H1 (cell line): ENCODE measurements at regions not wholly inside any gene's neighbourhood (a gene's known extent, or its start where the extent isn't known, plus 50 kb on each side); places are given as distances from the start of the nearest gene placed in this dataset.

Source experiments
- CTCF ChIA-PET: fragments of 300-600 bp; sonication (Branson Sonifier 250); formaldehyde crosslinking; loops from one replicate; lab custom pipeline; 2021; ENCODE audit not compliant: partially characterized antibody; lab: Charles Lee
- POLR2A ChIA-PET: fragments of 300-600 bp; sonication (Branson Sonifier 250); formaldehyde crosslinking; loops from one replicate; lab custom pipeline; 2021; ENCODE audit warnings: inconsistent platforms; ENCODE audit not compliant: partially characterized antibody; lab: Charles Lee
- DNase-seq, 2 experiments: peaks; one replicate each; pipeline versions ENCODE4 v3.0.0 to v3.0.0-alpha.2; 2010 to 2022; ENCODE audit warnings: low spot score in 2 of 2, low read depth in 1 of 2, mixed read lengths in 1 of 2
- FAIRE-seq: peaks from 2 replicates; lab custom pipeline; 2011; peaks lifted over from hg19 to GRCh38; lab: Jason Lieb, UNC
- H2AFZ ChIP-seq: 2 replicates; pipeline ENCODE4 v1.8.1; 2012; ENCODE audit warnings: low read length, inconsistent platforms
- H2AK5ac ChIP-seq: 2 replicates; pipeline ENCODE4 v1.6.1; 2013; ENCODE audit warnings: low read depth, low read length
- H2BK120ac ChIP-seq: replicated peaks from 2 replicates; pipeline ENCODE3; 2013; ENCODE audit warnings: low read depth, low read length, inconsistent platforms
- H2BK12ac ChIP-seq: 2 replicates; pipeline ENCODE4 v1.6.1; 2013; ENCODE audit warnings: low read depth, low read length
- H2BK15ac ChIP-seq: 2 replicates; pipeline ENCODE4 v1.6.1; 2013; ENCODE audit warnings: low read length
- H2BK20ac ChIP-seq: 2 replicates; pipeline ENCODE4 v1.6.1; 2013; ENCODE audit warnings: low read length
- H2BK5ac ChIP-seq: 2 replicates; pipeline ENCODE4 v1.6.1; 2013; ENCODE audit warnings: low read depth, low read length
- H3K14ac ChIP-seq: 2 replicates; pipeline ENCODE4 v1.6.1; 2013; ENCODE audit warnings: inconsistent platforms; ENCODE audit not compliant: insufficient read length
- H3K18ac ChIP-seq: 2 replicates; pipeline ENCODE4 v1.6.1; 2013; ENCODE audit warnings: low read length; ENCODE audit errors: extremely low read depth
- H3K23ac ChIP-seq: 2 replicates; pipeline ENCODE4 v1.6.1; 2013; ENCODE audit warnings: inconsistent platforms; ENCODE audit not compliant: insufficient read length
- H3K23me2 ChIP-seq: 2 replicates; pipeline ENCODE4 v1.6.1; 2013; ENCODE audit warnings: low read depth, low read length
- H3K27ac ChIP-seq: 2 replicates; pipeline ENCODE4 v1.6.1; 2011; ENCODE audit warnings: low read depth, low read length, inconsistent platforms
- H3K27me3 ChIP-seq, 4 experiments: replicated peaks in 1 of 4; 1 replicate in 1 of 4; 2 replicates in 3 of 4; pipeline versions ENCODE4 v1.6.1 to v1.8.1; 2011 to 2013; ENCODE audit warnings: low read length in 3 of 4, mild to moderate bottlenecking in 3 of 4, inconsistent platforms in 2 of 4, mixed read lengths in 2 of 4, moderate library complexity in 1 of 4; ENCODE audit not compliant: control insufficient read depth in 3 of 4, insufficient read depth in 3 of 4; ENCODE audit errors: extremely low read depth in 1 of 4
- H3K36me3 ChIP-seq, 4 experiments: 2 replicates each; pipeline versions ENCODE4 v1.6.1 to v1.8.1; 2011 to 2013; ENCODE audit warnings: mild to moderate bottlenecking in 4 of 4, low read length in 3 of 4, moderate library complexity in 2 of 4, control low read depth in 1 of 4, inconsistent platforms in 1 of 4; ENCODE audit not compliant: insufficient read depth in 4 of 4, control insufficient read depth in 2 of 4
- H3K4ac ChIP-seq: replicated peaks from 2 replicates; pipeline ENCODE3; 2013; ENCODE audit warnings: low read length, low read depth, mixed read lengths, inconsistent platforms; ENCODE audit not compliant: insufficient read length
- H3K4me1 ChIP-seq, 4 experiments: replicated peaks in 1 of 4; 1 replicate in 1 of 4; 2 replicates in 3 of 4; pipeline versions ENCODE4 v1.6.1 to v1.8.1; 2011 to 2013; ENCODE audit warnings: low read length in 3 of 4, inconsistent platforms in 2 of 4, mixed read lengths in 1 of 4; ENCODE audit not compliant: insufficient read depth in 4 of 4, control insufficient read depth in 3 of 4
- H3K4me2 ChIP-seq, 2 experiments: 2 replicates each; pipeline versions ENCODE4 v1.6.1 to v1.8.1; 2011 to 2013; ENCODE audit warnings: low read depth in 2 of 2, low read length in 2 of 2, control low read depth in 1 of 2, inconsistent platforms in 1 of 2, mild to moderate bottlenecking in 1 of 2; ENCODE audit not compliant: insufficient read depth in 1 of 2
- H3K4me3 ChIP-seq, 4 experiments: fragments of 200-600, 300-600 bp in 1 of 4; sonication (generic), shearing (Covaris generic), sonication (Bioruptor Twin) in 1 of 4; 2 replicates each; pipeline versions ENCODE4 v1.5.1 to v1.8.1; 2011 to 2016; ENCODE audit warnings: low read length in 4 of 4, low read depth in 3 of 4, control low read depth in 2 of 4, inconsistent platforms in 2 of 4, mild to moderate bottlenecking in 2 of 4, mixed read lengths in 1 of 4, moderate library complexity in 1 of 4; ENCODE audit not compliant: insufficient read depth in 2 of 4; ENCODE audit errors: extremely low read depth in 1 of 4
- H3K56ac ChIP-seq: replicated peaks from 2 replicates; pipeline ENCODE3; 2013; ENCODE audit warnings: low read depth, mild to moderate bottlenecking, mixed read lengths, low read length, inconsistent platforms; ENCODE audit not compliant: insufficient read length
- H3K79me1 ChIP-seq: 2 replicates; pipeline ENCODE4 v1.6.1; 2013; ENCODE audit warnings: low read depth, low read length, control low read depth
- H3K79me2 ChIP-seq, 2 experiments: 2 replicates each; pipeline versions ENCODE4 v1.6.1 to v1.8.1; 2012 to 2013; ENCODE audit warnings: low read length in 2 of 2, mild to moderate bottlenecking in 2 of 2, inconsistent platforms in 1 of 2; ENCODE audit not compliant: insufficient read depth in 2 of 2, control insufficient read depth in 1 of 2
- H3K9ac ChIP-seq, 4 experiments: replicated peaks in 1 of 4; 1 replicate in 1 of 4; 2 replicates in 3 of 4; pipeline versions ENCODE4 v1.6.1 to v1.8.1; 2011 to 2013; ENCODE audit warnings: low read depth in 3 of 4, low read length in 3 of 4, control low read depth in 2 of 4, mild to moderate bottlenecking in 2 of 4, moderate library complexity in 2 of 4, inconsistent platforms in 1 of 4; ENCODE audit errors: extremely low read depth in 1 of 4
- H3K9me3 ChIP-seq, 2 experiments: 2 replicates each; pipeline versions ENCODE4 v1.6.1 to v1.8.1; 2012 to 2013; ENCODE audit warnings: mild to moderate bottlenecking in 2 of 2, moderate library complexity in 2 of 2, control low read depth in 1 of 2, inconsistent platforms in 1 of 2, low read depth in 1 of 2, low read length in 1 of 2, mixed read lengths in 1 of 2; ENCODE audit not compliant: insufficient read depth in 2 of 2
- H4K20me1 ChIP-seq, 2 experiments: replicated peaks in 1 of 2; 2 replicates each; pipeline versions ENCODE3 to v1.8.1; 2011 to 2013; ENCODE audit warnings: inconsistent platforms in 2 of 2, low read length in 2 of 2, mild to moderate bottlenecking in 1 of 2; ENCODE audit not compliant: insufficient read depth in 2 of 2, control insufficient read depth in 1 of 2
- H4K5ac ChIP-seq: 2 replicates; pipeline ENCODE4 v1.6.1; 2013; ENCODE audit warnings: low read length, low read depth, mixed read lengths, inconsistent platforms; ENCODE audit not compliant: insufficient read length
- H4K8ac ChIP-seq: 2 replicates; pipeline ENCODE4 v1.8.0; 2013; ENCODE audit warnings: mild to moderate bottlenecking, moderate library complexity, low read length, inconsistent platforms; ENCODE audit not compliant: insufficient read depth; ENCODE audit errors: extremely low read depth
- H4K91ac ChIP-seq: replicated peaks from 2 replicates; pipeline ENCODE3; 2013; ENCODE audit warnings: low read length, mixed read lengths, inconsistent platforms; ENCODE audit not compliant: insufficient read length
- ASH2L ChIP-seq: fragments of 200-600, 300-600 bp; sonication (generic); IDR thresholded peaks from one replicate; pipeline ENCODE4 v1.7.1; 2017; ENCODE audit warnings: low read length
- CEBPB ChIP-seq: IDR thresholded peaks from 2 replicates; pipeline ENCODE4 v1.6.1; 2012; ENCODE audit warnings: low read depth, low read length
- GTF2F1 ChIP-seq: IDR thresholded peaks from 2 replicates; pipeline ENCODE4 v1.6.1; 2012; ENCODE audit warnings: low read depth, low read length, improper control_type of control experiment, borderline replicate concordance
- KDM1A ChIP-seq: fragments of 200-600, 300-600 bp; sonication (generic); IDR thresholded peaks from 2 replicates; pipeline ENCODE4 v1.7.1; 2016; ENCODE audit warnings: mild to moderate bottlenecking, low read length, borderline replicate concordance
- WGBS, 2 experiments: shearing (Covaris generic) in 1 of 2; methylation state at CpG; one replicate each; pipeline versions ENCODE4 v1.1.6 to v1.1.7; 2013 to 2015; ENCODE audit warnings: low lambda C conversion rate in 2 of 2, mixed read lengths in 2 of 2, inconsistent platforms in 1 of 2, low coverage in 1 of 2, missing lambda C conversion rate in 1 of 2; ENCODE audit not compliant: insufficient replicate concordance in 2 of 2, insufficient coverage in 1 of 2, insufficient read length in 1 of 2; ENCODE audit errors: extremely low coverage in 1 of 2, missing lambda C conversion rate in 1 of 2; 5-methylcytosine and 5-hydroxymethylcytosine counted together

DNA sequence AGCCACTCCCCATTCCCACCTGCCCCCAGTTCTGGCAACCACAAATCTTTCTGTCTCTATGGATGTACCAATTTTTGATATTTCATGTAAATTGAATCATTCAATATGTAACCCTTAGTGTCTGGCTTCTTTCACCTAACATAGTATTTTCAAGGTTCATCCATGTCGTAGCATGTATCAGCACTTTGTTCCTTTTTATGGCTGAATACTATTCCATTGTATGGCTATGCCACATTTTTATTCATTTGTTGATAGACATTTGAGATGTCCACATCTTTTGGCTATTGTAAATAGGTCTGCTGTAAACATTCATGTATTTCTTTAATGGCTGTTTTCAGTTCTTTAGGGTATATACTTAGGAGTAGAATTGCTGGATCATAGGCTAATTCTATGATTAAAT, 270.5 kb downstream of the FGFR2 start:
- Histone ChIP-seq H3K56ac (no peak overlapping the region), H3K27ac (no peak overlapping the region), H3K23ac (no peak overlapping the region), H4K20me1 (no peaks in the 10 kb centered on the region), H4K91ac (no peak overlapping the region), H3K4me1 (no peaks in the 10 kb centered on the region; a peak in 1 of 7 replicates), H3K79me1 (no peaks in the 10 kb centered on the region), H2AFZ (no peak overlapping the region), H2BK120ac (no peak overlapping the region), H2BK15ac (no peak overlapping the region), H2AK5ac (no peak overlapping the region), H3K23me2 (no peaks in the 10 kb centered on the region; the same call in 1 of the 2 replicates), H3K4ac (no peak overlapping the region), H2BK20ac (no peak overlapping the region), H3K9ac (no peak overlapping the region), H2BK12ac (no peak overlapping the region), H3K4me3 (no peak overlapping the region), H3K27me3 (no peaks in the 10 kb centered on the region), H4K8ac (no peak overlapping the region), H3K36me3 (no peaks in the 10 kb centered on the region), H4K5ac (no peak overlapping the region), H3K14ac (no peak overlapping the region), H3K18ac (no peak overlapping the region), H2BK5ac (no peak overlapping the region), H3K4me2 (no peak overlapping the region), H3K9me3 (peaks cover 0 to 3% of the 10 kb centered on the region in 2 experiments; a peak in 1 of 4 replicates), H3K79me2 (no peaks in the 10 kb centered on the region)
- DNase-seq (no peak), FAIRE-seq (no peak)
- ChIA-PET CTCF (no interaction called here), POLR2A (no interaction called here)
- TF ChIP-seq KDM1A (no peak), GTF2F1 (no peak), CEBPB (no peak), ASH2L (no peak)
- WGBS, 2 experiments, result 91% methylated on average over 1 of the region's 1 CpG; no CpG with 5 or more reads in 1 of the 2 experiments
